PC-3 (cell line): ENCODE measurements at regions not wholly inside any gene's neighbourhood (a gene's known extent, or its start where the extent isn't known, plus 50 kb on each side); places are given as distances from the start of the nearest gene placed in this dataset.

Source experiments
- CTCF ChIP-seq: fragments of 300-600 bp; sonication (generic); conservative IDR thresholded peaks from 2 replicates; pipeline ENCODE4 v1.5.1; 2017; ENCODE audit warnings: antibody characterized with exemption, low read depth, mild to moderate bottlenecking, low read length
- EZH2 ChIP-seq: fragments of 300-600 bp; sonication (generic); IDR thresholded peaks from one replicate; pipeline ENCODE4 v1.6.1; 2017; ENCODE audit warnings: antibody characterized with exemption, mild to moderate bottlenecking, low read length; ENCODE audit not compliant: unreplicated experiment

DNA sequence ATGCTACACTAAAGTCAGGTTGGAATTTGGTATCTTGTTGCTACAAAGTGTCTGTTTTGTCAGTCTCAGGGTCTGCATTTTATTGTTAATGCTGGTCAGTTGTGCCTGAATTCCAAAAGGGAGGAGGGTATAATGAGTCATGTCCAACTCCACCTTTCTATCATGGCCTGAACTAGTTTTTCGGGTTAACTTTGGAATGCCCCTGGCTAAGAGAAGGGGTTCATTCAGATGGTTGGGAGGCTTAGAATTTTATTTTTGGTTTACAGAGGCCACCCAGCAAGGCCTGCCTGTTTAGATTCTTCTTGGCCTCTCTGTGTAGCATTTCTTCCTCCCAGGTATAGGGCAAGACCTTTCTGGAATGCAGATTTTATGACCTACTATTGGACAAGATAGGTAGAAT lies 93.2 kb downstream of the SKIDA1 start:
- TF ChIP-seq CTCF: no peak
- no peak for TF ChIP-seq EZH2
